Fibroblast of villous mesenchyme (primary cell): ENCODE measurements at regions not wholly inside any gene's neighbourhood (a gene's known extent, or its start where the extent isn't known, plus 50 kb on each side); places are given as distances from the start of the nearest gene placed in this dataset.

Experiments
- DNase-seq: peaks from one replicate; pipeline ENCODE4 v3.0.0-alpha.2; 2010; ENCODE audit warnings: low read depth
- H3K4me3 ChIP-seq: 2 replicates; pipeline ENCODE4 v1.5.1; 2011; ENCODE audit warnings: low read depth, mild to moderate bottlenecking, low read length
- TF ChIP-seq, protein P1 (sequence below): IDR thresholded peaks from 2 replicates; pipeline ENCODE4 v1.5.1; 2012; ENCODE audit warnings: low read depth, mild to moderate bottlenecking, low read length; ENCODE audit not compliant: insufficient read depth

- no peak overlapping the region for H3K4me3 ChIP-seq
- TF ChIP-seq, protein P1, sequence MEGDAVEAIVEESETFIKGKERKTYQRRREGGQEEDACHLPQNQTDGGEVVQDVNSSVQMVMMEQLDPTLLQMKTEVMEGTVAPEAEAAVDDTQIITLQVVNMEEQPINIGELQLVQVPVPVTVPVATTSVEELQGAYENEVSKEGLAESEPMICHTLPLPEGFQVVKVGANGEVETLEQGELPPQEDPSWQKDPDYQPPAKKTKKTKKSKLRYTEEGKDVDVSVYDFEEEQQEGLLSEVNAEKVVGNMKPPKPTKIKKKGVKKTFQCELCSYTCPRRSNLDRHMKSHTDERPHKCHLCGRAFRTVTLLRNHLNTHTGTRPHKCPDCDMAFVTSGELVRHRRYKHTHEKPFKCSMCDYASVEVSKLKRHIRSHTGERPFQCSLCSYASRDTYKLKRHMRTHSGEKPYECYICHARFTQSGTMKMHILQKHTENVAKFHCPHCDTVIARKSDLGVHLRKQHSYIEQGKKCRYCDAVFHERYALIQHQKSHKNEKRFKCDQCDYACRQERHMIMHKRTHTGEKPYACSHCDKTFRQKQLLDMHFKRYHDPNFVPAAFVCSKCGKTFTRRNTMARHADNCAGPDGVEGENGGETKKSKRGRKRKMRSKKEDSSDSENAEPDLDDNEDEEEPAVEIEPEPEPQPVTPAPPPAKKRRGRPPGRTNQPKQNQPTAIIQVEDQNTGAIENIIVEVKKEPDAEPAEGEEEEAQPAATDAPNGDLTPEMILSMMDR, result no peak
- no peak for DNase-seq
Observed at GRCh38 chr2:221802089-221802488, 230.0 kb upstream of the EPHA4 start.

DNA sequence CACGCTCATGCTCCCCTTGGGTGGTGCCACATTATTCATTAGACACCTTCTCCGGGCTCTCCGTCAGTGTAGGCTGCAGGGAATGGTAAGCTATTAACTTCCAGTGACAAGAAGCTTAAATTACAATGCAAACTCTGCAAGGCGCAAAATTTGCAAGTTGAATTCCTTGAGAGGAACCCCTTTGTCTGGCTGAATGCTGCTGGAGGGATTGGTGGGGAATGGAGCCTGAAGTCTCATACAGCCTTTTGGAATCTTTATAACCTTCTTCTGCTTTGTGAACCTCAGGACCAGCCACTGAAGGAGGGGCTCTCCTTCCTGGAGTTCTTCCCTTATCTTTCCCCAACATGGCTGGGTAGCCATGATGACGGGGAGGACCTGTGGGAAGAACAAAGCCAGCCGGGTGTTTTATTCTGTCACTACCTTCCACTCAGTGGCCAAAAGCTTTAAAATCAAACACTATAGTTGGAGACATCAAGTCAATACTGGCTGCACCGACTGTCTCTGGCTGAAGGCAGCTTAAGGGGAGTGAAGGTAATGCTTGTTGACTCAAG lies 220.9 kb upstream of the EPHA4 start:
- H3K4me3 ChIP-seq, result no peak overlapping the region
- TF ChIP-seq, protein P1, result no peak
- DNase-seq, result no peak

DNA sequence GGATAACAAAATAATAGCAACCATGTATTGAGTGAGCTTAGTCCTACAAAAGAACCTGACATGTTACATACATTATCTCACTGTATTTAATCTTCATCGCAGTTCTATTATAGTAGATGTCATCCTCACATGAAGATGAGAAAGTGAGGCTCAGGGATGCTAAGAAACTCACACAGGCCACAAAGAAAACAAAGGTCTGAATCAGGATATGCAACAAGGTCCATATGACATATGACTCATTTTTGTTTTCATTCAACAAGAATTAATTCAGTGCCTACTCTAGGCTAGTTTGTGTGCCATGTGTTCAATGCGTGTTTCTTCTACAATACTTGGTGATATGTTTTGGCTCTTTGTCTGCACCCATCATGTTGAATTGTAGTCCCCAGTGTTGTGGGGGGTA lies 219.7 kb upstream of the EPHA4 start:
- no peak for DNase-seq
- TF ChIP-seq, protein P1, result no peak
- no peak overlapping the region for H3K4me3 ChIP-seq

- no peak overlapping the region for H3K4me3 ChIP-seq
- TF ChIP-seq, protein P1, result no peak
- DNase-seq, result no peak
Observed at GRCh38 chr2:221787561-221787960, 215.5 kb upstream of the EPHA4 start.

- no peak for DNase-seq
- TF ChIP-seq, protein P1, result no peak
- no peak overlapping the region for H3K4me3 ChIP-seq
Observed at GRCh38 chr2:221786297-221786926, 214.3 kb upstream of the EPHA4 start.

DNA sequence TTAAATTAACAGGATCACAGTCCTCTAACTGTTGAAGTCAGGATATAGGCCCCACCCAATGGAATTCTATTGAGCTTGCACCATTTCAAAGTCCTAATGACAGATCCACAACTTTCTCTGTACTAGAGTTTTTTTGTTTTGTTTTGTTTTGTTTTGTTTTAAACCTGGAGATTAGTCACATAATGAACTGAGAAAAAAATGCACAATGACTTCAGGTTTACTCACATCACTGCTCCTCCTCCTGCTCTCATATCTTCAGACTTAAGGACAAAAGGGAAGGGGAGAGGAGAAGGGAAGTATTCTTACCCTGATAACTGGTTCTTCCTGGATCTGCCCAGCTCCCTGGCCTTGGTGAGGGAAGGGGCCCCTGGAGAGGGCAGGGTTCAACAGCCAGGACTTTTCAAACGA lies 208.2 kb upstream of the EPHA4 start:
- TF ChIP-seq, protein P1, result no peak
- H3K4me3 ChIP-seq, result no peak overlapping the region
- DNase-seq, result no peak

DNA sequence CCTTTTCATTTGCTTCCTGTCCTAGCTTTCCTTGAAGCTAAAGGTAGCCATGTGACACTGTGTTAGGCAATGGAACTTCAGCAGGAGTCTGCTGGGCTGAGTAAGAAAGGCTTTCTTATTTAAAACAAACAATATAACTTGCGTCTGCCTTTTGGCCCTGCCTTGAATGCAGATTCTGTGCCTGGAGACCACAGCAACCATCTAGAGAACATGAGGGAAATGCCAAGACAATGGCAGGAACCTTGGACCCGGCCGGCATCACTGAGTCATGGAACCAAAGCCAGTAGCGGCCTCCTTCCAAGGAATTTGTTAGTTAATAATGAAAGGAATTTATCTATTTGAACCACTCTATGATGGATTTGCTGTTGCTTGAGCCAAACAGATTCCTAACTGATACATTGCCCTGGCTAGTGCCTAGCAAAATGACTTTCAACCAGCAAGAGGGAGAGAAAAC lies 207.5 kb upstream of the EPHA4 start:
- TF ChIP-seq, protein P1, result no peak
- peak; percentile 3 for DNase-seq
- no peak overlapping the region for H3K4me3 ChIP-seq
